GM21528 (cell line): ENCODE measurements at regions not wholly inside any gene's neighbourhood (a gene's known extent, or its start where the extent isn't known, plus 50 kb on each side); places are given as distances from the start of the nearest gene placed in this dataset.

Experiments used
- ATAC-seq: cut with Tn5 transposase; IDR thresholded peaks from one replicate; pipeline ENCODE4 v1.9.1; 2021; ENCODE audit warnings: mild to moderate bottlenecking, moderate library complexity; ENCODE audit not compliant: unreplicated experiment, low FRiP score

DNA sequence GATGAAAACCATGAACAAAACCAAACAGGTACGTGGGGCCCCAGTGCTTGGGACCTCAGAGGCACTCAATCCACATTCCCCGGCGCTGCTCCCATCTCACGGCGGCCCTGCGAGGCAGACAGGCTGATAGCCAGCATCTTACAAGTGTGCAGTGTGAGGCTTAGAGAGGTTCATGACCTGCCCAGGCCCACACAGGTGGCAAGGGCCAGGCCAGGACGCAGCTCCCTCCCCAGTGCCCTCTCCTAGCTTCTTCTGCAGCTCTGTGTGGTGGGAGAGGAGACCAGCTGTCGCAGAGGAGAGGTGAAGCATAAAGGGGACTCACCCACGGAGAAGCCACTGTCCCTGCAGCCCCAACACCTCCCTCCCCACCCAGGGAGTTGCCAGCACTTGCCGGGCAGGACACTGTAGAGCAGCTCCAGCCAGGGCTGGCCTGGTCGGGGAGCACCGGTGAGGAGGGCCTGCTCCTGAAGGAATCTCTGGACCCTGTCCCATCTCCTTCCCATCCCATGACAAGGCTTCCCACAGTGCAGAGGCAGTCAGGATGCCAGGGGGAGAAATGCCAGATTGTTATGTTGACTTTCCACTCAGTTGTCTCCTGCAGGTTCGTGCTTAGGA is 92.4 kb upstream of the TMEM45B start:
- ATAC-seq, result no peak

DNA sequence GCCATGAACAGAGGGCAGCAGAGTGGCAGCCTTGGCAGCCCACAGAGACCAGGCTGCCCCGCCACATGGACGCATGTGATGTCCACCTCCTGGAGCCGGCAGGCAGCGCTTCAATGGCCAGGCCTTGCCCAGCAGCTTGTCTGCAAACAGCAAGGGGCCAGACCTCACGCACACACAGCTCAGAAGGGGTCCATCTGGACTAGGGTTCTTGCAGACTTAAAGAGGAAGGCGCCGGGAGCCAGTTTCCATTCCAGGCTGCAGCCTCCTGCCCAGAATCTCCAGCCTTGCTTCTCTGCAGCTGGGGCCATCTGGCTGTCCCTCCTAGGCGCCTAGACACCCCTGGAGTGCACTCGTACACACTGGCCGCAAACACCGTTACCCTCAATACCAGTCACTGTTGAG is 91.9 kb upstream of the TMEM45B start:
- ATAC-seq, result no peak

DNA sequence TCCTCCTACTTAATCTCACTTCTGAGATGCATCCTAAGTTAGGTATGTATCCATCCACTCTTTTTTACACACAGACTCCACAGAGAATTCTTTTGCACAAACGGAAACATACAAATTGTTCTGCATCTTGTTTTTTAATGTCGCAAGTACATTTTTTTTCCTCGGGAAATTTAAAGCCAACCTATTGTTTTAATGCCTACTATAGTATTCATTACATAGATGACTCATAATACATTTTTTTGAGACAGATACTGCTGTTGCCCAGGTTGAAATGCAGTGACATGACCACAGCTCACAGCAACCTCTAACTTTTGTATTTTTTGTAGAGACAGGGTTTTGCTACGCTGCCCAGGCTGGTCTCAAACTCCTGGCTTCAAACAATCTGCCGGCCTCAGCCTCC is 90.8 kb upstream of the TMEM45B start:
- ATAC-seq, result no peak

DNA sequence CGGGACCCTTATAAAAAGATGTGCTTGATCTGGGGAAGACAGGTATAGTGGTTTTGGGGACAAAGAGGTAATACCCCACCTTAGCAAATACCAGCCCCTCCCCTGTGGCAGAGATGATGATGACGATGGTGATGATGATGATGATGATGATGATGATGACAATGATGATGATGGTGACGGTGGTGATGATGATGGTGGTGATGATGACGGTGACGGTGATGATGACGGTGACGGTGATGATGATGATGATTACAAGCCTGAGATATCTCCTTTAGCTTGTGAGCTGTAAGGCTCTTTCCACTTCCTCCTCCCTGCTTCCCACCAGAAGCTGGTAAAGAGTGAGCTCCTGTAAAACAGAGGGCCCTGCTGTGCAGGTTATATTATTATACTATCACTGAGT is 89.5 kb upstream of the TMEM45B start:
- no peak for ATAC-seq

- ATAC-seq, result no peak
Measured at GRCh38 chr11:129728581-129728980, 87.1 kb upstream of the TMEM45B start.

GRCh38 chr11:129729216-129729615 is 86.4 kb upstream of the TMEM45B start:
- ATAC-seq, result no peak

GRCh38 chr11:129729823-129730222 is 85.8 kb upstream of the TMEM45B start:
- ATAC-seq, result no peak

DNA sequence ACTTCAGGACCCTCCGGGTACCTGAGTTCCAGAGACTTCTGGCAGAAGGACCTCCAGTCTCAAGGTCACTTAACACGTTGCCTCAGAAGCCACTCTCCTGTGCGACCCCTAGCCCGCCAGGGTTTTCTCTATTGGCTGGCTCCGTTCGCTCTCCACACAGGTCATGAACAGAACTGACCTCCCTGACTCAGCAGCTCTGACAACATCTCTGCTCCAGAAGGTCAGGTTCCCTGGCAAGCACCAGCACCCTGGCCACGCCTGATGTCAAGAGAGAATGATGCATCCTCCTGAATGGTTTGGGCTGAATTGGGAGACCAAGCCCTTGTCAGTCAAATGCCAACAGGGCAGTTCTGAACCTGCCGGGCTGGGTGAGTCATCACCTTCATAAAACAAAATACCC is 84.3 kb upstream of the TMEM45B start:
- ATAC-seq, result no peak

- ATAC-seq, result no peak
Measured at GRCh38 chr11:129732941-129733340, 82.7 kb upstream of the TMEM45B start.

- no peak for ATAC-seq
Measured at GRCh38 chr11:129733384-129733783, 82.3 kb upstream of the TMEM45B start.

DNA sequence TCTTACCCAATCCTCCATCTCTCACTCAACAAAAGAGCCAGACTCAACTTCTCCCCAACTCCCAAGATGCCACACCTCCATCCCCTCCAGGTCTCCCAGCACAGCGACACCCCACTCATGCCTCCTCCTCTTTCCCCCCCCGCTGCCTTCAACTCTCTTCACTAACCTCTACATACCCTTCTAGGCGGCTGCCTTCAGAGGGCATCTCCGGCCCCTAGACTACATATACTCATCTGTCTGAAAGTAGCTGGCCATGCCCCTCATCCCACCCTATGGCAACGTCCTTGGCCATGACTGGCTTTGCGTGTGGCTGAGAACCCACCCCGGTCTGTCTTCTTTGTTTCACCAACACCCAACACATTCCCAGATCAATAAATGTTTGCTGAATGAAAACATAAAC is 81.7 kb upstream of the TMEM45B start:
- ATAC-seq, result no peak

GRCh38 chr11:129734654-129735053 is 81.0 kb upstream of the TMEM45B start:
- ATAC-seq, result no peak

GRCh38 chr11:129737831-129738230 is 77.8 kb upstream of the TMEM45B start:
- ATAC-seq, result no peak

DNA sequence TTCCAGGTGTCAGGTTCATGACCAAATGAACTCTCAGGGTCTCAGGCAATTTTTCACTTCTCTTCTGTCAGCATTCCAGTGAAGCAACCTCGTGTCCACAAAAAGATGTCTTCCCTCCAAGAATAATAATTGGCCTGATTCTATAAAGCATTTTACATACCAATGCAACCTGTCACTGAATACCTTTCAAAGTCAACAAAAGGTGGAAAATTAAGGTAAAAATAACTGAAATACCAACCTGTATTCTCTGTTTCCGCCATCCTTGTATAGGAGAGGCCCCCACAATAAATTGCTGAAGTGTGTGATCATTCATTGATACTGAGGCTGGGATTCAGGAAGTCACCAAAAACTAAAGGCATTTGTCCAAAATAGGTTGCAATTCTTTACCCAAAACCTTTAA is 77.4 kb upstream of the TMEM45B start:
- no peak for ATAC-seq

- ATAC-seq, result no peak
Measured at GRCh38 chr11:129739339-129739738, 76.3 kb upstream of the TMEM45B start.

GRCh38 chr11:129740125-129740719 is 75.4 kb upstream of the TMEM45B start:
- ATAC-seq, result no peak

- ATAC-seq, result no peak
Measured at GRCh38 chr11:129743112-129743815, 72.4 kb upstream of the TMEM45B start.

DNA sequence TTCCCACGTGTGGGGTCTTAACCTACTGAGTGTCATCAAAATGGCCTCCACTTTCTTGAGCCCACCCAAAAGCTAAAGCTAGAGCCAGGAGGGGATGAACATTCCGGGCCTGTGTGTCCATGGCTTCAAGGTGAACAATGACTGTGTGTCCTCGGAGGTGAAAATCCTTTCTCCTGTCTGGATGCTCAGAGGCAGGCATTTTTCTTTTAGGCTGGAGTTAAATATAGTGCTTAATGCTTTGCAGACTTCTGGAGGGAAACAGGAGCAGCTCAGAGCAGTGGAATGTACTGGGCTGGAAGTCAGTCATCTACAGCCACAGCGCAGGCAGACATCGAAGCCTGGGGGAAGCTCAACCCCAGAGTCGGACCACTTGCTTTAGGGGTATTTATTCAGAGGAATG is 68.6 kb upstream of the TMEM45B start:
- ATAC-seq, result no peak

GRCh38 chr11:129749141-129749540 is 66.5 kb upstream of the TMEM45B start:
- ATAC-seq, result no peak

DNA sequence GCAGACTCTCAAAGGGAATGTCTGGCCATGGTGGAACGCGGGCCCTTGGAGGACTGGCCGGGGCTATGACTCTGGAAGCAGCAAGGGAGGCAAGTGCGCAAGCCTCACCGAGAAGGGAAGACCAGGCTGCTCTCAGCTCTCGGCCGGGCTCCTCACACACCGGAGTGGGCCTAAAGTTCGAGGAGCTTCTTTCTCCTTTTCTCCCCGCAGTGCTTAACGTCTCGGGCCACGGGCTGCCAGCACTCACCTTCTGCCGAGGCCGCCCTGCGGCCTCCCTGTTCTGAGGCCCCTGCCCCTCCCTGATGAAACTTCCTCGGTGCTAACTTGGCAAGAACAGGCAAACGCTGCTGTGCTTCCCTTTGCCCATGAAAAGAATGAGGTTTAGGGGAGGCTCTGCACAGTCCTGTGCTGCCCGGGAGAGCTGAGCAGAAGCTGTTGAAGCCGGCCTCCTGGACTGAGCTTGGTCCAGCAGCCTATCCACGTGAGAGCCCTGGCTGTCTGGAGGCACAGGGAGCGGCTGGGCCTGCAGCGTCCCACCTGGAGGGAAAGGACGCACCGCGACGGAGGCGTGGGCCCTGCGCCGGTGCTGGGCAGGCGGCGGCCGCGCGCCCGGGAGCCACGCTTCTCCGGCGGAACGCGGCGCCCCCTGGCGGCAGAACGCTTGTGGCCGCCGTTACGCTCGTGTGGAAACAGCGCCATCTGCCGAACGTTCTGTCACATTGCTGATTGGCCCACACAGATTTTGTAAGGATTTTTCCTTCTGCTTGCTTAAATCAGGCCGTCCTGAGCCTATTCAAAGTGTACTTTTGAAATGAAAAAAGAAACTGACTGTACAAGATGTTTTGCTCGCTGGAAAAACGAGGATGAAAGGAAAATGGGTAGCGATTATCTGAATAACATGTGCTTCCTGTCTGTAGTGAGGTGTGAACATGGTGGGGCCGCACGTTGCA is 65.0 kb upstream of the TMEM45B start:
- ATAC-seq, result peak; percentile 94

- no peak for ATAC-seq
Measured at GRCh38 chr11:129751511-129751910, 64.1 kb upstream of the TMEM45B start.
